ENCODE measurements at regions not wholly inside any gene's neighbourhood (a gene's known extent, or its start where the extent isn't known, plus 50 kb on each side); places are given as distances from the start of the nearest gene placed in this dataset.

DNA sequence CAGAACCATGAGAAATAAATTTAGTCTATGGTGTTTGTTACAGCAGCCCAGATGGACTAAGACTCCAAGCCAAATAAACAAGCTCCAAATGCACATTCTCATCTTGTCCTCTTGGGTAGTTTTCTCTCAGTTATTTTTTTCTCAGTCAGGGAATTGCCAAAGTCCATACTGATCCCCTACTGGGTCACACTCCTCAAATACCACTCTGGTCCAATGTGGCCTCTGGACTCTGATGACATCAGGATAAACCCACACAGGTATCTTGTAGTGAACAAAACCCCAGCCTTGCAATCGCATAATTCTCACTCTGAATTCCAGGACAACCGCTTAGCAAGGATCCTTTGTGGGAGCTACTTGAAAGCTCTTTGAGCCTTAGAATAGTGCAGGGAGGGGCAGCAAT lies 248.4 kb upstream of the JUN start:
- TF ChIP-seq, protein P1, sequence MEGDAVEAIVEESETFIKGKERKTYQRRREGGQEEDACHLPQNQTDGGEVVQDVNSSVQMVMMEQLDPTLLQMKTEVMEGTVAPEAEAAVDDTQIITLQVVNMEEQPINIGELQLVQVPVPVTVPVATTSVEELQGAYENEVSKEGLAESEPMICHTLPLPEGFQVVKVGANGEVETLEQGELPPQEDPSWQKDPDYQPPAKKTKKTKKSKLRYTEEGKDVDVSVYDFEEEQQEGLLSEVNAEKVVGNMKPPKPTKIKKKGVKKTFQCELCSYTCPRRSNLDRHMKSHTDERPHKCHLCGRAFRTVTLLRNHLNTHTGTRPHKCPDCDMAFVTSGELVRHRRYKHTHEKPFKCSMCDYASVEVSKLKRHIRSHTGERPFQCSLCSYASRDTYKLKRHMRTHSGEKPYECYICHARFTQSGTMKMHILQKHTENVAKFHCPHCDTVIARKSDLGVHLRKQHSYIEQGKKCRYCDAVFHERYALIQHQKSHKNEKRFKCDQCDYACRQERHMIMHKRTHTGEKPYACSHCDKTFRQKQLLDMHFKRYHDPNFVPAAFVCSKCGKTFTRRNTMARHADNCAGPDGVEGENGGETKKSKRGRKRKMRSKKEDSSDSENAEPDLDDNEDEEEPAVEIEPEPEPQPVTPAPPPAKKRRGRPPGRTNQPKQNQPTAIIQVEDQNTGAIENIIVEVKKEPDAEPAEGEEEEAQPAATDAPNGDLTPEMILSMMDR (IDR thresholded peaks at IDR 0.05) = no peak
- TF ChIP-seq POLR2A (IDR thresholded peaks at IDR 0.05) = no peak

Data from thyroid gland (tissue), 4 donors.